GM12878 (cell line): ENCODE measurements at regions not wholly inside any gene's neighbourhood (a gene's known extent, or its start where the extent isn't known, plus 50 kb on each side); places are given as distances from the start of the nearest gene placed in this dataset.

Source experiments
- ATAC-seq: fragments of 200-7000 bp; cut with Tn5 transposase; 3 replicates; pipeline ENCODE4 v1.9.1; 2020; ENCODE audit warnings: mild to moderate bottlenecking, moderate library complexity
- BruUV-seq: library from RNA; stranded (reverse); fragments of 400-500 nt; replicated peaks from 2 replicates; lab custom pipeline; 2021; lab: Mats Ljungman, UMichigan
- CTCF ChIA-PET: fragments of 300-600 bp; sonication (Branson Sonifier 250); formaldehyde crosslinking; extraction: SDS; loops from one replicate; lab custom pipeline; 2021; ENCODE audit warnings: inconsistent platforms; lab: Yijun Ruan, JAX
- POLR2A ChIA-PET: fragments of 350-600 bp; formaldehyde crosslinking; extraction: SDS; loops from one replicate; lab custom pipeline; 2021; ENCODE audit warnings: inconsistent platforms; lab: Charles Lee
- RAD21 ChIA-PET: fragments of 300-600 bp; sonication (Branson Sonifier 250); formaldehyde crosslinking; loops from one replicate; lab custom pipeline; 2023; ENCODE audit warnings: antibody characterized with exemption; ENCODE audit not compliant: unreplicated experiment; lab: Charles Lee
- SMC1A ChIA-PET: fragments of 300-600 bp; sonication (Branson Sonifier 250); formaldehyde crosslinking; loops from one replicate; lab custom pipeline; 2023; ENCODE audit not compliant: unreplicated experiment, uncharacterized antibody; lab: Charles Lee
- DNase-seq: peaks from one replicate; pipeline ENCODE4 v3.0.0-alpha.2; 2011; ENCODE audit warnings: low read depth, low spot score
- FAIRE-seq: peaks from 3 replicates; lab custom pipeline; 2011; peaks lifted over from hg19 to GRCh38; lab: Jason Lieb, UNC
- H2AFZ ChIP-seq: 2 replicates; pipeline ENCODE4 v1.6.0; 2011; ENCODE audit warnings: low read depth, low read length, control low read depth; ENCODE audit not compliant: control insufficient read depth
- H3K27ac ChIP-seq: 2 replicates; pipeline ENCODE4 v1.5.1; 2011; ENCODE audit warnings: control low read depth; ENCODE audit not compliant: control insufficient read depth, insufficient read depth
- H3K27me3 ChIP-seq, 2 experiments: replicated peaks in 1 of 2; 2 replicates each; pipeline versions ENCODE4 v1.6.0 to v1.6.1; 2011; ENCODE audit warnings: low read length in 1 of 2; ENCODE audit not compliant: control insufficient read depth in 2 of 2, insufficient read depth in 2 of 2
- H3K36me3 ChIP-seq, 2 experiments: 2 replicates each; pipeline ENCODE4 v1.5.1; 2011; ENCODE audit warnings: low read length in 1 of 2; ENCODE audit not compliant: control insufficient read depth in 2 of 2, insufficient read depth in 2 of 2
- H3K4me1 ChIP-seq: 2 replicates; pipeline ENCODE4 v1.6.1; 2011; ENCODE audit warnings: mild to moderate bottlenecking, low read length, moderate library complexity, mixed read lengths; ENCODE audit not compliant: control insufficient read depth, insufficient read depth
- H3K4me2 ChIP-seq: 2 replicates; pipeline ENCODE4 v1.6.0; 2011; ENCODE audit warnings: control low read depth; ENCODE audit not compliant: control insufficient read depth, insufficient read depth
- H3K4me3 ChIP-seq: fragments of 200-600 bp; sonication (generic); 2 replicates; pipeline ENCODE4 v1.5.1; 2016
- H3K79me2 ChIP-seq: 2 replicates; pipeline ENCODE4 v1.6.0; 2011; ENCODE audit warnings: low read length; ENCODE audit not compliant: control insufficient read depth, insufficient read depth
- H3K9ac ChIP-seq: 2 replicates; pipeline ENCODE4 v1.8.0; 2011; ENCODE audit warnings: low read length, control low read depth, mixed read lengths; ENCODE audit not compliant: control insufficient read depth, insufficient read depth
- H3K9me3 ChIP-seq: replicated peaks from 3 replicates; pipeline ENCODE4 v1.5.1; 2011; ENCODE audit warnings: mild to moderate bottlenecking, low read length; ENCODE audit not compliant: control insufficient read depth, insufficient read depth
- H4K20me1 ChIP-seq: 2 replicates; pipeline ENCODE4 v1.6.0; 2011; ENCODE audit not compliant: control insufficient read depth, insufficient read depth
- ATF2 ChIP-seq: IDR thresholded peaks from 2 replicates; pipeline ENCODE4 v1.6.1; 2012; ENCODE audit warnings: low read length, inconsistent platforms
- DPF2 ChIP-seq: fragments of 450-650 bp; IDR thresholded peaks from 2 replicates; pipeline ENCODE4 v1.6.1; 2017; ENCODE audit warnings: mild to moderate bottlenecking
- ELK1 ChIP-seq: IDR thresholded peaks from 2 replicates; pipeline ENCODE4 v1.6.1; 2012; ENCODE audit warnings: low read depth, low read length, improper control_type of control experiment
- KAT2A ChIP-seq: conservative IDR thresholded peaks from 2 replicates; pipeline ENCODE4 v1.6.1; 2011; ENCODE audit warnings: low read depth, low read length; ENCODE audit not compliant: control insufficient read depth
- POU2F2 ChIP-seq: IDR thresholded peaks from 3 replicates; pipeline ENCODE4 v1.6.1; 2011; ENCODE audit warnings: low read depth, mild to moderate bottlenecking, low read length, borderline replicate concordance
- RCOR1 ChIP-seq: conservative IDR thresholded peaks from 2 replicates; pipeline ENCODE4 v1.6.1; 2012; ENCODE audit warnings: low read depth, low read length, improper control_type of control experiment
- RELB ChIP-seq: fragments of 450-650 bp; IDR thresholded peaks from 2 replicates; pipeline ENCODE4 v1.6.1; 2017; ENCODE audit warnings: low read depth, mild to moderate bottlenecking, moderate library complexity
- RUNX3 ChIP-seq: IDR thresholded peaks from 2 replicates; pipeline ENCODE4 v1.6.1; 2012; ENCODE audit warnings: low read length, inconsistent platforms
- SIX5 ChIP-seq: IDR thresholded peaks from 2 replicates; pipeline ENCODE4 v1.6.1; 2011; ENCODE audit warnings: mild to moderate bottlenecking, low read depth, low read length, moderate library complexity; ENCODE audit not compliant: severe bottlenecking
- STAT3 ChIP-seq: IDR thresholded peaks from 2 replicates; pipeline ENCODE4 v1.6.1; 2011; ENCODE audit warnings: low read depth, low read length, improper control_type of control experiment
- ZNF24 ChIP-seq: fragments of 450-650 bp; IDR thresholded peaks from 2 replicates; pipeline ENCODE4 v1.6.1; 2017; ENCODE audit warnings: antibody characterized with exemption, mild to moderate bottlenecking
- ZNF274 ChIP-seq: IDR thresholded peaks from one replicate; pipeline ENCODE4 v1.8.0; 2011; ENCODE audit not compliant: insufficient read length, insufficient read depth
- ZNF622 ChIP-seq: fragments of 450-650 bp; IDR thresholded peaks from 2 replicates; pipeline ENCODE4 v1.6.1; 2017; ENCODE audit warnings: mild to moderate bottlenecking, inconsistent platforms
- WGBS: methylation state at CpG from one replicate; pipeline ENCODE4 v1.1.6; 2016; ENCODE audit warnings: low lambda C conversion rate; ENCODE audit not compliant: insufficient replicate concordance, insufficient coverage; ENCODE audit errors: missing lambda C conversion rate; 5-methylcytosine and 5-hydroxymethylcytosine counted together
- in situ Hi-C: fragments of 300-500 bp; cut with MboI; formaldehyde crosslinking; loops from 9 replicates; pipeline ENCODE4 v1.14.3; 2018; ENCODE audit warnings: mixed read lengths
- intact Hi-C: fragments of 100-400 bp; cut with micrococcal nuclease; formaldehyde crosslinking; loops from one replicate; pipeline ENCODE4 v1.14.2; 2022; ENCODE audit not compliant: unreplicated experiment
- TF ChIP-seq, protein P1 (sequence below): fragments of 450-650 bp; IDR thresholded peaks from 2 replicates; pipeline ENCODE4 v1.6.1; 2017; ENCODE audit warnings: mild to moderate bottlenecking, moderate library complexity

- TF ChIP-seq, protein P1, sequence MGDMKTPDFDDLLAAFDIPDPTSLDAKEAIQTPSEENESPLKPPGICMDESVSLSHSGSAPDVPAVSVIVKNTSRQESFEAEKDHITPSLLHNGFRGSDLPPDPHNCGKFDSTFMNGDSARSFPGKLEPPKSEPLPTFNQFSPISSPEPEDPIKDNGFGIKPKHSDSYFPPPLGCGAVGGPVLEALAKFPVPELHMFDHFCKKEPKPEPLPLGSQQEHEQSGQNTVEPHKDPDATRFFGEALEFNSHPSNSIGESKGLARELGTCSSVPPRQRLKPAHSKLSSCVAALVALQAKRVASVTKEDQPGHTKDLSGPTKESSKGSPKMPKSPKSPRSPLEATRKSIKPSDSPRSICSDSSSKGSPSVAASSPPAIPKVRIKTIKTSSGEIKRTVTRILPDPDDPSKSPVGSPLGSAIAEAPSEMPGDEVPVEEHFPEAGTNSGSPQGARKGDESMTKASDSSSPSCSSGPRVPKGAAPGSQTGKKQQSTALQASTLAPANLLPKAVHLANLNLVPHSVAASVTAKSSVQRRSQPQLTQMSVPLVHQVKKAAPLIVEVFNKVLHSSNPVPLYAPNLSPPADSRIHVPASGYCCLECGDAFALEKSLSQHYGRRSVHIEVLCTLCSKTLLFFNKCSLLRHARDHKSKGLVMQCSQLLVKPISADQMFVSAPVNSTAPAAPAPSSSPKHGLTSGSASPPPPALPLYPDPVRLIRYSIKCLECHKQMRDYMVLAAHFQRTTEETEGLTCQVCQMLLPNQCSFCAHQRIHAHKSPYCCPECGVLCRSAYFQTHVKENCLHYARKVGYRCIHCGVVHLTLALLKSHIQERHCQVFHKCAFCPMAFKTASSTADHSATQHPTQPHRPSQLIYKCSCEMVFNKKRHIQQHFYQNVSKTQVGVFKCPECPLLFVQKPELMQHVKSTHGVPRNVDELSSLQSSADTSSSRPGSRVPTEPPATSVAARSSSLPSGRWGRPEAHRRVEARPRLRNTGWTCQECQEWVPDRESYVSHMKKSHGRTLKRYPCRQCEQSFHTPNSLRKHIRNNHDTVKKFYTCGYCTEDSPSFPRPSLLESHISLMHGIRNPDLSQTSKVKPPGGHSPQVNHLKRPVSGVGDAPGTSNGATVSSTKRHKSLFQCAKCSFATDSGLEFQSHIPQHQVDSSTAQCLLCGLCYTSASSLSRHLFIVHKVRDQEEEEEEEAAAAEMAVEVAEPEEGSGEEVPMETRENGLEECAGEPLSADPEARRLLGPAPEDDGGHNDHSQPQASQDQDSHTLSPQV, result no peak
- TF ChIP-seq DPF2 (no peak), KAT2A (no peak)
Measured at GRCh38 chr3:4069796-4070195, 233.4 kb upstream of the SETMAR start (continued).

DNA sequence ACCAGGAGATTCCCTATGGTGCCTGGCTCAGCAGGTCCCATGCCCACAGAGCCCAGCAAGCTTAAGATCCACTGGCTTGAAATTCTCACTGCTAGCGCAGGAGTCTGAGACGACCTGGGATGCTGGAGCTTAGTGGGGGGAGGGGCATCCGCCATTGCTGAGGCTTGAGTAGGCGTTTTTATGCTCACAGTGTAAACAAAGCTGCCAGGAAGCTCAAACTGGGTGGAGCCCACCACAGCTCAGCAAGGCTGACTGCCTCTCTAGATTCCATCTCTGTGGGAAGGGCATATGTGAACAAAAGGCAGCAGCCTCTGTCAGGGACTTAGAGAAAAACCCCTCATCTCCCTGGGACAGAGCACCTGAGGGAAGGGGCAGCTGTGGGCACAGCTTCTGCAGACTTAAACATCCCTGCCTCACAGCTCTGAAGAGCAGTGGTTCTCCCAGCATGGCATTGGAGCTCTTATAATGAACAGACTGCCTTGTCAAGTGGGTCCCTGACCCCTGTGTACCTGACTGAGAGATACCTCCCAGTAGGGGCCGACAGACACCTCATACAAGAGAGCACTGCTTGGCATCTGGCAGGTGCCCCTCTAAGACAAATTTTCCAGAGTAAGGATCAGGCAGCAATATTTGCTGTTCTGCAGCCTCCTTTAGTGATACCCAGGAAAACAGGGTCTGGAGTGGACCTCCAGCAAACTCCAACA, 231.5 kb upstream of the SETMAR start:
- ChIA-PET RAD21 (no interaction called here), POLR2A (no interaction called here), SMC1A (interaction anchor here (0.6 kb wide), 1 partner anchor 18 kb away, joined by 3 read pairs; no protein-coding TSS in a partner anchor), CTCF (interaction anchor here (0.6 to 1.5 kb wide), 4 partner anchors 12 to 200 kb away, joined by 3 read pairs; no protein-coding TSS in a partner anchor)
- no peaks in the 10 kb centered on the region for H3K36me3 ChIP-seq
- 25% methylated on average over 5 of the region's 5 CpGs for WGBS
- in situ Hi-C loops, result no loop called here
- H4K20me1 ChIP-seq, result no peaks in the 10 kb centered on the region
- intact Hi-C loops, result no loop called here
- DNase-seq (no peak), FAIRE-seq (no peak), ATAC-seq (no peak)
- BruUV-seq, result no TSS peak
- H3K9ac ChIP-seq, result no peak overlapping the region
- no peaks in the 10 kb centered on the region for H3K9me3 ChIP-seq
- no peaks in the 10 kb centered on the region for H3K79me2 ChIP-seq
- H3K4me3 ChIP-seq, result no peak overlapping the region
- H3K4me2 ChIP-seq, result no peak overlapping the region
- H3K4me1 ChIP-seq, result no peaks in the 10 kb centered on the region
- H3K27me3 ChIP-seq, result no peaks in the 10 kb centered on the region
- H2AFZ ChIP-seq, result no peak overlapping the region
- no peak overlapping the region for H3K27ac ChIP-seq
- no peak for TF ChIP-seq RCOR1
- TF ChIP-seq POU2F2, result no peak
- TF ChIP-seq ZNF274, result no peak
- no peak for TF ChIP-seq RELB
- no peak for TF ChIP-seq ZNF622
- TF ChIP-seq ATF2, result no peak
- TF ChIP-seq SIX5, result no peak
- no peak for TF ChIP-seq RUNX3
- no peak for TF ChIP-seq ZNF24
- no peak for TF ChIP-seq STAT3
- TF ChIP-seq ELK1, result no peak
